Breast epithelium (tissue), 3 donors: ENCODE measurements at regions not wholly inside any gene's neighbourhood (a gene's known extent, or its start where the extent isn't known, plus 50 kb on each side); places are given as distances from the start of the nearest gene placed in this dataset.

Source experiments
- CTCF ChIP-seq, 3 donors: fragments of 450-650 bp; IDR thresholded peaks; one replicate each; pipeline ENCODE4 v1.5.1; 2016 to 2017; ENCODE audit warnings: antibody characterized with exemption in 3 of 3, mild to moderate bottlenecking in 3 of 3, moderate library complexity in 3 of 3
- POLR2A ChIP-seq: fragments of 450-650 bp; IDR thresholded peaks from one replicate; pipeline ENCODE4 v1.6.1; 2016; ENCODE audit warnings: antibody characterized with exemption, mild to moderate bottlenecking, moderate library complexity
- POLR2AphosphoS5 ChIP-seq, 3 donors: sonication (generic); formaldehyde crosslinking; IDR thresholded peaks; one replicate each; pipeline ENCODE4 v1.6.1; 2017; ENCODE audit warnings: antibody characterized with exemption in 3 of 3

- TF ChIP-seq CTCF (IDR thresholded peaks at IDR 0.05) (no peak), POLR2A (no peak), POLR2AphosphoS5 (IDR thresholded peaks at IDR 0.05) (no peak)
Observed at GRCh38 chr3:132160198-132160597, 125.4 kb upstream of the CPNE4 start.
